BLaER1 treated with 17β-estradiol and CSF1 and Interleukin-3, amounts not matched to agents 10 nM and 100 nM (cell line): ENCODE measurements at regions not wholly inside any gene's neighbourhood (a gene's known extent, or its start where the extent isn't known, plus 50 kb on each side); places are given as distances from the start of the nearest gene placed in this dataset.

Source experiments
- H3K27ac ChIP-seq, 11 experiments: shearing (Covaris generic); formaldehyde crosslinking; 2 replicates each; pipeline ENCODE4 v1.8.1; 2022
- H3K27me3 ChIP-seq, 11 experiments: shearing (Covaris generic); formaldehyde crosslinking; 2 replicates each; pipeline ENCODE4 v1.8.1; 2022
- H3K36me3 ChIP-seq, 11 experiments: shearing (Covaris generic); formaldehyde crosslinking; 2 replicates each; pipeline ENCODE4 v1.8.1; 2022
- H3K4me1 ChIP-seq, 10 experiments: shearing (Covaris generic); formaldehyde crosslinking; 2 replicates each; pipeline ENCODE4 v1.8.1; 2022
- H3K4me2 ChIP-seq, 11 experiments: shearing (Covaris generic); formaldehyde crosslinking; 2 replicates each; pipeline ENCODE4 v1.8.1; 2022
- H3K4me3 ChIP-seq, 10 experiments: shearing (Covaris generic); formaldehyde crosslinking; 2 replicates each; pipeline ENCODE4 v1.8.1; 2022
- H3K9ac ChIP-seq, 11 experiments: shearing (Covaris generic); formaldehyde crosslinking; 2 replicates each; pipeline ENCODE4 v1.8.1; 2022
- H3K9me3 ChIP-seq, 11 experiments: shearing (Covaris generic); formaldehyde crosslinking; replicated peaks in 1 of 11; 2 replicates each; pipeline ENCODE4 v1.8.1; 2022
- H4K20me1 ChIP-seq, 11 experiments: shearing (Covaris generic); formaldehyde crosslinking; 2 replicates each; pipeline ENCODE4 v1.8.1; 2022
- Cebpa-rat ChIP-seq, 11 experiments: shearing (Covaris generic); IDR thresholded peaks; 2 replicates each; pipeline ENCODE4 v1.8.1; 2022

- no peak overlapping the region for H3K27ac ChIP-seq
- no peak overlapping the region for H3K9ac ChIP-seq
- peaks cover 0 to 17% (median 0%) of the 10 kb centered on the region in 10 experiments; a peak in 7 of 20 replicates for H3K4me1 ChIP-seq
- no peaks in the 10 kb centered on the region; a peak in 1 of 22 replicates for H3K27me3 ChIP-seq
- H3K9me3 ChIP-seq: no peaks in the 10 kb centered on the region
- H4K20me1 ChIP-seq: peaks cover 0 to 17% (median 0%) of the 10 kb centered on the region in 11 experiments; a peak in 7 of 22 replicates
- no peak overlapping the region for H3K4me3 ChIP-seq
- H3K4me2 ChIP-seq: no peak overlapping the region
- no peaks in the 10 kb centered on the region for H3K36me3 ChIP-seq
- no peak for TF ChIP-seq Cebpa-rat (IDR thresholded peaks at IDR 0.05)
Measured at GRCh38 chr4:3824521-3825270, 58.5 kb downstream of the ADRA2C start.

- H3K27me3 ChIP-seq: no peaks in the 10 kb centered on the region; a peak in 1 of 22 replicates
- no peak overlapping the region for H3K4me2 ChIP-seq
- no peak for TF ChIP-seq Cebpa-rat (IDR thresholded peaks at IDR 0.05)
Measured at GRCh38 chr4:3825530-3825929, 59.3 kb downstream of the ADRA2C start.

GRCh38 chr4:3826247-3827172 lies 60.3 kb downstream of the ADRA2C start:
- Histone ChIP-seq H3K4me3 (no peak overlapping the region), H4K20me1 (peaks cover 0 to 23% (median 0%) of the 10 kb centered on the region in 11 experiments; a peak in 8 of 22 replicates), H3K9ac (no peak overlapping the region), H3K27ac (no peak overlapping the region), H3K36me3 (no peaks in the 10 kb centered on the region), H3K27me3 (no peaks in the 10 kb centered on the region; a peak in 1 of 22 replicates), H3K4me2 (no peak overlapping the region), H3K9me3 (no peaks in the 10 kb centered on the region), H3K4me1 (peaks cover 0 to 32% (median 7%) of the 10 kb centered on the region in 10 experiments; a peak in 8 of 20 replicates)
- TF ChIP-seq Cebpa-rat (IDR thresholded peaks at IDR 0.05): no peak

More at GRCh38 chr4:3825530-3825929, 59.3 kb downstream of the ADRA2C start:
- Histone ChIP-seq H3K4me3 (no peak overlapping the region), H3K36me3 (no peaks in the 10 kb centered on the region), H3K9me3 (no peaks in the 10 kb centered on the region), H3K4me1 (peaks cover 0 to 23% (median 2%) of the 10 kb centered on the region in 10 experiments; a peak in 8 of 20 replicates), H3K27ac (no peak overlapping the region), H3K9ac (no peak overlapping the region), H4K20me1 (peaks cover 0 to 23% (median 0%) of the 10 kb centered on the region in 11 experiments; a peak in 7 of 22 replicates)

- H3K27ac ChIP-seq: no peak overlapping the region
Measured at GRCh38 chr4:3827616-3828492, 61.7 kb downstream of the ADRA2C start.

GRCh38 chr4:3828546-3828945 lies 62.4 kb downstream of the ADRA2C start:
- Histone ChIP-seq H3K27me3 (no peaks in the 10 kb centered on the region; a peak in 1 of 22 replicates), H3K27ac (no peak overlapping the region), H3K36me3 (no peaks in the 10 kb centered on the region), H3K4me1 (peaks cover 0 to 29% (median 9%) of the 10 kb centered on the region in 10 experiments; a peak in 9 of 20 replicates), H3K9me3 (no peaks in the 10 kb centered on the region), H3K4me3 (no peak overlapping the region), H3K4me2 (peak overlapping the region in 5 of 11 experiments; percentile 22 to 37 (median 25); a peak in 8 of 22 replicates), H3K9ac (0 out of 22 replicates have a peak overlapping the region, but pooled peaks of 1 of the 11 experiments have one; percentile 4), H4K20me1 (peaks cover 0 to 26% (median 0%) of the 10 kb centered on the region in 11 experiments; a peak in 8 of 22 replicates)
- no peak for TF ChIP-seq Cebpa-rat (IDR thresholded peaks at IDR 0.05)

More at GRCh38 chr4:3827616-3828492, 61.7 kb downstream of the ADRA2C start:
- Histone ChIP-seq H3K9me3 (no peaks in the 10 kb centered on the region), H3K4me2 (no peak overlapping the region; a peak in 1 of 22 replicates), H3K9ac (no peak overlapping the region), H3K4me1 (peaks cover 0 to 27% (median 7%) of the 10 kb centered on the region in 10 experiments; a peak in 7 of 20 replicates), H4K20me1 (peaks cover 0 to 23% (median 0%) of the 10 kb centered on the region in 11 experiments; a peak in 8 of 22 replicates), H3K36me3 (no peaks in the 10 kb centered on the region), H3K27me3 (no peaks in the 10 kb centered on the region; a peak in 1 of 22 replicates), H3K4me3 (no peak overlapping the region)
- no peak for TF ChIP-seq Cebpa-rat (IDR thresholded peaks at IDR 0.05)

GRCh38 chr4:3829211-3829955 lies 63.2 kb downstream of the ADRA2C start:
- H3K4me2 ChIP-seq: peak overlapping the region in 3 of 11 experiments; percentile 22 to 37 (median 25); a peak in 5 of 22 replicates

GRCh38 chr4:3829956-3830773 lies 64.0 kb downstream of the ADRA2C start:
- H3K27me3 ChIP-seq: peaks cover 0 to 5% (median 0%) of the 10 kb centered on the region in 11 experiments; a peak in 6 of 22 replicates
- H3K4me3 ChIP-seq: no peak overlapping the region
- peaks cover 0 to 34% (median 0%) of the 10 kb centered on the region in 11 experiments; a peak in 8 of 22 replicates for H4K20me1 ChIP-seq
- H3K4me1 ChIP-seq: peaks cover 0 to 46% (median 25%) of the 10 kb centered on the region in 10 experiments; a peak in 19 of 20 replicates
- no peak overlapping the region for H3K9ac ChIP-seq
- H3K36me3 ChIP-seq: no peaks in the 10 kb centered on the region
- H3K9me3 ChIP-seq: no peaks in the 10 kb centered on the region
- peak overlapping the region in 2 of 11 experiments; percentile 12 to 32; a peak in 3 of 22 replicates for H3K4me2 ChIP-seq
- no peak for TF ChIP-seq Cebpa-rat (IDR thresholded peaks at IDR 0.05)
- no peak overlapping the region for H3K27ac ChIP-seq

More at GRCh38 chr4:3829211-3829955, 63.2 kb downstream of the ADRA2C start:
- H4K20me1 ChIP-seq: peaks cover 0 to 34% (median 0%) of the 10 kb centered on the region in 11 experiments; a peak in 8 of 22 replicates
- no peaks in the 10 kb centered on the region for H3K9me3 ChIP-seq
- H3K27me3 ChIP-seq: peaks cover 0 to 5% (median 0%) of the 10 kb centered on the region in 11 experiments; a peak in 3 of 22 replicates
- peaks cover 0 to 38% (median 17%) of the 10 kb centered on the region in 10 experiments; a peak in 19 of 20 replicates for H3K4me1 ChIP-seq
- TF ChIP-seq Cebpa-rat (IDR thresholded peaks at IDR 0.05): no peak
- H3K4me3 ChIP-seq: no peak overlapping the region
- no peak overlapping the region for H3K27ac ChIP-seq
- H3K9ac ChIP-seq: 0 out of 22 replicates have a peak overlapping the region, but pooled peaks of 1 of the 11 experiments have one; percentile 4
- no peaks in the 10 kb centered on the region for H3K36me3 ChIP-seq
